CD4-positive, alpha-beta T cell treated with Interleukin-17A for 4 hours (primary cell): ENCODE measurements at regions not wholly inside any gene's neighbourhood (a gene's known extent, or its start where the extent isn't known, plus 50 kb on each side); places are given as distances from the start of the nearest gene placed in this dataset.

Source experiments
- DNase-seq: peaks from one replicate; pipeline ENCODE4 v3.0.0-alpha.2; 2020; ENCODE audit warnings: mixed read lengths

GRCh38 chrX:110847334-110847733 lies 51.7 kb upstream of the CHRDL1 start:
- no peak for DNase-seq

GRCh38 chrX:110846071-110846470 lies 50.5 kb upstream of the CHRDL1 start:
- DNase-seq = no peak
